HFFc6 (cell line): ENCODE measurements at regions not wholly inside any gene's neighbourhood (a gene's known extent, or its start where the extent isn't known, plus 50 kb on each side); places are given as distances from the start of the nearest gene placed in this dataset.

ENCODE experiments used
- DNase-seq: peaks from one replicate; pipeline ENCODE4 v3.0.0-alpha.2; 2018
- H3K27ac Mint-ChIP-seq: 2 replicates; pipeline ENCODE4 v1.8.0; 2020; ENCODE audit warnings: mild to moderate bottlenecking, mixed read lengths
- H3K27me3 Mint-ChIP-seq: 2 replicates; pipeline ENCODE4 v1.8.0; 2021; ENCODE audit warnings: mild to moderate bottlenecking, moderate library complexity, mixed read lengths; ENCODE audit not compliant: insufficient read depth
- H3K36me3 Mint-ChIP-seq: 2 replicates; pipeline ENCODE4 v1.8.0; 2021; ENCODE audit warnings: low read depth, mixed read lengths
- H3K4me1 Mint-ChIP-seq: 2 replicates; pipeline ENCODE4 v1.8.0; 2020; ENCODE audit warnings: low read depth, mixed read lengths
- H3K4me3 Mint-ChIP-seq: 2 replicates; pipeline ENCODE4 v1.8.0; 2020; ENCODE audit warnings: mild to moderate bottlenecking, moderate library complexity, mixed read lengths
- H3K9me3 Mint-ChIP-seq: 2 replicates; pipeline ENCODE4 v1.8.0; 2020; ENCODE audit warnings: mild to moderate bottlenecking, mixed read lengths
- TF ChIP-seq, protein P1 (sequence below): fragments of 200-600 bp; sonication (generic); IDR thresholded peaks from 2 replicates; pipeline ENCODE4 v1.5.0; 2021; ENCODE audit warnings: antibody characterized with exemption, mild to moderate bottlenecking

DNA sequence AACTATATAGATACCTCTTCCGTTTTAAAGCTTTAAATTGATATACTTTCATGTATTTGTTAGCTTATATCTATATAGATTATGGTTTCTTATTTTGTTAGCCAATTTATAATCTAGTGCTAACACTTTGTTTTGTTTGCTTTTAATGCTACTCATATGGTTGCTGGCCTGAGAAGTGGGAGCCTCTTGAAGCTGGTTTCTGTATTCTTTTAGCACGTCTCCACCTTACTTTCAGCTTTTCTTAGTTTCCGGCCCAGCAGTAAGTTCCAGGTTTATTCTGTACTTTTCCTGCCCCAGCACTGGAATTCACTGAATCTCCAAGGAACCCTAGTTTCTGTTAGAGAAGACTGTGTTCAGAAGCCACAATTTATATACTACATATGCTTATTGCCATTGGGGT lies 458.9 kb downstream of the PRR16 start:
- no peak overlapping the region for H3K27ac Mint-ChIP-seq
- H3K27me3 Mint-ChIP-seq, result no peaks in the 10 kb centered on the region
- H3K4me3 Mint-ChIP-seq, result no peak overlapping the region
- H3K9me3 Mint-ChIP-seq, result no peaks in the 10 kb centered on the region; the same call in 1 of the 2 replicates
- TF ChIP-seq, protein P1, sequence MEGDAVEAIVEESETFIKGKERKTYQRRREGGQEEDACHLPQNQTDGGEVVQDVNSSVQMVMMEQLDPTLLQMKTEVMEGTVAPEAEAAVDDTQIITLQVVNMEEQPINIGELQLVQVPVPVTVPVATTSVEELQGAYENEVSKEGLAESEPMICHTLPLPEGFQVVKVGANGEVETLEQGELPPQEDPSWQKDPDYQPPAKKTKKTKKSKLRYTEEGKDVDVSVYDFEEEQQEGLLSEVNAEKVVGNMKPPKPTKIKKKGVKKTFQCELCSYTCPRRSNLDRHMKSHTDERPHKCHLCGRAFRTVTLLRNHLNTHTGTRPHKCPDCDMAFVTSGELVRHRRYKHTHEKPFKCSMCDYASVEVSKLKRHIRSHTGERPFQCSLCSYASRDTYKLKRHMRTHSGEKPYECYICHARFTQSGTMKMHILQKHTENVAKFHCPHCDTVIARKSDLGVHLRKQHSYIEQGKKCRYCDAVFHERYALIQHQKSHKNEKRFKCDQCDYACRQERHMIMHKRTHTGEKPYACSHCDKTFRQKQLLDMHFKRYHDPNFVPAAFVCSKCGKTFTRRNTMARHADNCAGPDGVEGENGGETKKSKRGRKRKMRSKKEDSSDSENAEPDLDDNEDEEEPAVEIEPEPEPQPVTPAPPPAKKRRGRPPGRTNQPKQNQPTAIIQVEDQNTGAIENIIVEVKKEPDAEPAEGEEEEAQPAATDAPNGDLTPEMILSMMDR, result no peak
- H3K4me1 Mint-ChIP-seq, result no peaks in the 10 kb centered on the region
- H3K36me3 Mint-ChIP-seq, result no peaks in the 10 kb centered on the region
- no peak for DNase-seq

DNA sequence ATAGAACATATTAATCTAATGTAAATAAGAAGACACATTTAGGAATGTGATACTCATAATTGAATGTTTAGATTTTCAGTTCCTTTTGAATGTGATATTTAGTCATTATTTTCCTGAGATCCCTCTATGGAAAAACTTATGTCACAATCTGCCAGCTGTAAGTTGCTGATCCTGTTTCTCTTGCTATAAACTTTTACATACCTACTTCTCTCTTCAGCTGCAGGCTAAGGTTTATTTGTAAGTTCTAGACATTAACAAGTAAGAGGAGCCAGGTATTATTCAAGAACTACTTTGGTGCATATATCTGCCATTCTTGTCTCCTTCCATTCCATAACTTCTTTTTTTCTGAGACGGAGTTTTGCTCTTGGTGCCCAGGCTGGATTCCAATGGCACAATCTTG lies 462.4 kb downstream of the PRR16 start:
- Mint-ChIP-seq H3K4me1 (no peaks in the 10 kb centered on the region), H3K27ac (no peak overlapping the region), H3K9me3 (no peaks in the 10 kb centered on the region; the same call in 1 of the 2 replicates), H3K27me3 (no peaks in the 10 kb centered on the region), H3K4me3 (no peak overlapping the region), H3K36me3 (no peaks in the 10 kb centered on the region)
- no peak for DNase-seq
- TF ChIP-seq, protein P1, result no peak

DNA sequence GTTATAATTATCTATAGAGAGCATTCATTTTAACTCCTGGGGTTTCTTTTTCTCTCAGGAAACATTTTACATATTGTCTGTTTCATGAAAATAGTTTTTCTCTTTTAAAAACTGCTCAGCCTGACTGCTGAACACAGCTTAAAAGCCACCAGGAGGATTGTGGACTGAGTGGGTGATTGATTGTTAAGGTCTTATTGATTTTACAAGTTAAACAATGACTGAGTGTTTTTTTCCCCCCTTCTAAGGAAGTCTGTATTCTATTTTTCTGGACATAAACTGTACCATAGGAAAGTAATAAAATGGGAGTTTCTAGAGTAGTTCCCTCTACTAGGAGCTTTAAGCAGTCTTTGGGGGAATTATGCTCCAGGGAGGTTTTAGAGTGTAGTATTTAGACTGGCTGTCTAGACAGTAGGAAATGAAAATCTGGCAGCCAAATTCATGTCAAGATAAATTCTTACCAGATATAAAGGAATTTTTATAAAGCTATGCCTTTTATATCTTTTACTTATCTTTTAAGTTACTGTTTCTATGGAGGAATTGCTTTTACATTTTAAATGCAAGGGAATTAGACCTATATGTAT lies 463.9 kb downstream of the PRR16 start:
- H3K4me1 Mint-ChIP-seq, result no peaks in the 10 kb centered on the region
- TF ChIP-seq, protein P1, result no peak
- no peaks in the 10 kb centered on the region for H3K36me3 Mint-ChIP-seq
- no peak for DNase-seq
- H3K4me3 Mint-ChIP-seq, result no peak overlapping the region
- peaks cover 4% of the 10 kb centered on the region; the same call in 1 of the 2 replicates for H3K9me3 Mint-ChIP-seq
- H3K27me3 Mint-ChIP-seq, result no peaks in the 10 kb centered on the region
- H3K27ac Mint-ChIP-seq, result no peak overlapping the region

DNA sequence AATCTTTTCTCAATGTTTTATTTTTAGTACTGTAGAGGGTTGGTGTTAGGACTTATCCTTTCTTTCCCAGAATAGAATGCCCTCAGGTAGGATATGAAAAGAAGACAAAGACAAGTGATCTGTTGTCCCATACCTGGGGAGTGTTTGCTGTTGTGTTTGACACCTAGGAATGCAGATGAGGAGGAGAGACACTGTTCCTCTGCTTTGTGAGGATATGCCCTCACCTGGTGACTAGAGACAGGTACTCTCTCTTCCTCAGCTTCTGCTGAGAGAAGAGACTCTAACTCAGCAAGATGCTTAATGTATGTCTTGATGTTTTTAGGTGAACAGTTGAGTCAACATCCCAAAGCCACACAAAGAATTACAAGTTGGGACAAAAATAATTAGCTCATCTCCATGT lies 468.4 kb downstream of the PRR16 start:
- TF ChIP-seq, protein P1, result no peak
- Mint-ChIP-seq H3K27me3 (no peaks in the 10 kb centered on the region), H3K27ac (no peak overlapping the region), H3K4me1 (no peaks in the 10 kb centered on the region), H3K36me3 (no peaks in the 10 kb centered on the region), H3K4me3 (no peak overlapping the region), H3K9me3 (peaks cover 14% of the 10 kb centered on the region)
- no peak for DNase-seq

DNA sequence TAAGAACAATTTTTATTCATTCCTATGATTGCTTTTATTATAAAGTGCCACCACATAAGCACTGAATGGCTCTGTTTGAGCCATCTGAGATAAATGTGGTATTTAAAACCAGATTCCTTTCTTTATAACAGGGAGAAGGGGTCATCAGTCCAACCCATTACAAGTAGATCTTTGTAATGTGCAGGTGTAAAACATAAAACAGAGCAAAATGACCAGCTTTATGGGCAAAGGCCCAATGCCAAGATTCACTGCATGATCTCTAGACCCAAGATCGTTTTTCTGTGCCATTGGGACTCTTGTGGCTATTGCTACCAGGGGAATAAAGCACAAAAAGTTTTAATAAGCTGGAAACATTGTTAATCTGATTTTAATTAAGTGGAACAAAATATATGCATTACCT lies 469.9 kb downstream of the PRR16 start:
- H3K4me3 Mint-ChIP-seq, result no peak overlapping the region
- H3K36me3 Mint-ChIP-seq, result no peaks in the 10 kb centered on the region
- H3K4me1 Mint-ChIP-seq, result no peaks in the 10 kb centered on the region
- TF ChIP-seq, protein P1, result no peak
- no peak overlapping the region for H3K27ac Mint-ChIP-seq
- DNase-seq, result no peak
- H3K27me3 Mint-ChIP-seq, result no peaks in the 10 kb centered on the region
- peaks cover 15% of the 10 kb centered on the region for H3K9me3 Mint-ChIP-seq

DNA sequence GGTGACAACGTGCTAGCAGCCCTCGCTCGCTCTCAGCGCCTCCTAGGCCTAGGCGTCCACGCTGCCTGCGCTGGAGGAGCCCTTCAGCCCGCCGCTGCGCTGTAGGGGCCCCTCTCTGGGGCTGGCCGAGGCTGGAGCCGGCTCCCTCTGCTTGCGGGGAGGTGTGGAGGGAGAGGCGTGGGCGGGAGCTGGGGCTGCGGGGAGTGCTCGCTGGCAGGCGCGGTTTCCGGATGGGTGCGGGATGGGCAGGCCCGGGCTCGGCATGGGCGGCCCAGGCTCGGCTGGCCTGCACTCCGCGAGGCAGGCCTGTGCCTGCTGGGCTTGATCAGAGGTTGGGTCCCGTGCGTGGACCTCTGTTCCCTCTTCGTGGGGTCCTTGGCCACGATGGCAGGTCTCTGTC lies 472.6 kb downstream of the PRR16 start:
- H3K9me3 Mint-ChIP-seq, result peaks cover 21% of the 10 kb centered on the region
- TF ChIP-seq, protein P1, result no peak
- no peak for DNase-seq

More for the DNA sequence above, 472.6 kb downstream of the PRR16 start:
- H3K4me1 Mint-ChIP-seq, result no peaks in the 10 kb centered on the region
- no peaks in the 10 kb centered on the region for H3K36me3 Mint-ChIP-seq
- H3K27ac Mint-ChIP-seq, result no peak overlapping the region
- H3K4me3 Mint-ChIP-seq, result no peak overlapping the region
- H3K27me3 Mint-ChIP-seq, result no peaks in the 10 kb centered on the region
